Cerebellar cortex (tissue), 1 donor: ENCODE measurements at regions not wholly inside any gene's neighbourhood (a gene's known extent, or its start where the extent isn't known, plus 50 kb on each side); places are given as distances from the start of the nearest gene placed in this dataset.
A peak's percentile ranks its signal among the peaks of the same experiment; 100 is the strongest.

ENCODE experiments used
- DNase-seq: peaks from one replicate; pipeline ENCODE4 v3.0.0-alpha.2; 2015; ENCODE audit warnings: low spot score

DNA sequence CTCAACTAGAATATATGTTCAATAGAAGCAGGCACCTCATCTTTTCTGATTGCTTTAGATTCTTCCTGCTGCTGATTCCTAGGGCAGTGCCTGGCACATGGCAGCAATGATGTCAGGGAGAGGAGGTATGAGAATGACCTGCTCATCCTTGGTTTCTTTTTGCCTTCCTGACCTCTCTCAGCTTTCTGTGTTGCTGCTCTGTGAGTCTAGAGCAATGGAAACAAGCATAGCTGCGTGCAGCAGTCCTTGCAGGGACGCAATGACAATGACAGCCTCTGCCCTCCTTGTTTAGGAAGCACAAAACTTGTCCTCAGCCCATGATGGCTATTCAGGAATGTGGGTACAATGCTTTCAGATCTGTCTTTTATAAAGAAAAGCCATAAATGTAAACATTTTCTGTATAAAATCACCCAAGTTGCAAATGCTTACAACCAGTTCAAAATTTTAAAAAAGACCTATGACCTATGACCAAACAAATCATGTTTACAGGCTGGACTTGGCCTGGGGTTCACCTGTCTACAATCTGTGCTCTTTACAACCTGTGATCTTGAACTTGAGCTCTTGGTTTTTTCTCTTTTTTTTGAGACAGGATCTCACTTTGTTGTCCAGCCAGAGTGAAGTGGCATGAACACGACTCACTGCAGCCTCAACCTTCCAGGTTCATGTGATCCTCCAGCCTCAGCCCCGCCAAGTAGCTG, 549.4 kb upstream of the ATP2B1 start:
- DNase-seq = no peak

DNA sequence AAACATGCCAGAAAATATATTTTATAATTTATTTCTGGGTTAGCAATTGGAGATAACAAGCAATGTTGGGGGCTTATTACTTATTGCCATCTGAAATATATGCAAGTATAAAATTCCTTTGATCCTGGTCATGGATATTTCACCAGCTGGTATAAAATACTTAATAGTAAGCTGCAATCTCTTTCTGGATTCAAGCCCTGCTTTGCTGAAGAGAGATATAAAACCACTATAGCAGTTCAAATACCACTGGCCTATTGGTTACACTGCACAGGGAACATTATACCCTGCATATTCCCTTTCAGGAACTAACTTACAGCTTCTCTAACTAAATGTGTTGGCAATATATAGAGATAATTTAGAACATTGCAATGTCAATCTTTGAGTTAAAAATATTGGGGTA, 546.2 kb upstream of the ATP2B1 start:
- DNase-seq = no peak

DNA sequence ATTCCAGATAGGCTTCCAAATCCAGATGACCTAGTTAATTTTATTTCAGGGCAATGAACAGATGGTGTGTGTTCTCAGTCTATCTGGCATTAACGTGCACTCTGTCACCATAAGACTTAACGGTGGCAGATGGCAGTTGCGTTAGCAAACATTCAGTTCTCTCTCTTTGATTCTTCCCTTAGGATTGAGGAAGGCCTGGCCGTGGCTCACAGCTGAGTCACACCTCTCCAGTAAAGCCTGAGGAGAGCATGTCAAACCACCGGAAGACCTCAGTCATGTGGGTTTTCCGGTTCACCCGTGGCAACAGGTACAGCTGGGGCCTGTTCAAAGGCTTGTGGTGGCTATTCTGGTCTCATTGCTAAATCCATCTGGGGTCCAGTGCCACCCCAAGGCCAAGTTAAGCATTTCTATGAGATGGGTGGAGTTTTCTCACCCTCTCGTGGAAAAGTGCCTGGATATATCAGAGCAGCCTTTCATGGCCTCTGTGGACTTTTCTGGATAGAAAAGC, 545.1 kb upstream of the ATP2B1 start:
- peak; percentile 99 for DNase-seq

DNA sequence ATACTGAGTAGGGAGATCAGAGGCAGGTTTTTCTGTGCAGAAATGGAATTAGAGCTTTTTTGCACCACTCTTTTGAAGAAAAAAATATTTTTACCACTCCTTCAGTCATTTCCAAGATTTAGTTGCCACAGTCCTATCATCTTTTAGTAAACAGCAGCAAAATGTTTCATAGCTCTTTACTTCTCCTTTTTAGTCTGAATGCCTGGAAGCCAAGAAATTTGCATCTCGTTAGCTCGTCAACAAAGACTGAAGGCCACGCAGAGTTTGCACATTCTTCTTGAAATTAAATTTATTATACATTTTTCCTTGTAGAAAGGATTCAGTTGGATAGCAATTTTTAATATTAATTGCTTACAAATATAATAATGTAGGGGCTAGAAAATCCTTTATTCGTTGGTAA, 544.5 kb upstream of the ATP2B1 start:
- no peak for DNase-seq

DNA sequence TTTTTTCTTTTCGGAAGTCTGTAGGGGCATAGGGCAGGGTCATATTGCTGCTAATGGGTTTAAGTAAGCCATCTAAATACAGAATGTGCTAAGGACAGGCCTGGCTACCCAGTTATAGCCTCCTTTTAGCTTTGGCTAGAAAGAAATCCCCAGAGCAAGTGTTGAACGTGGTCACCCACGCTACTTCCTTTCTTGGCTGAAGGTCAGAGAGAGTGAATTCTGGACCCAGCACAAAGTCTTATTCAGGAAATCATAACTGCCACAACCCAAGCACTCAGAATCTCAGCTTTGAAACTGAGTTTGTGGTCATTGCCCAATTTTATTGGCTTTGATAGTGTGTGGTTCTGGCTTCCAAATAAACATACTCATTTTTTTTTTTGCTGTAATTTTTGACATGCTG, 542.1 kb upstream of the ATP2B1 start:
- peak; percentile 70 for DNase-seq

DNA sequence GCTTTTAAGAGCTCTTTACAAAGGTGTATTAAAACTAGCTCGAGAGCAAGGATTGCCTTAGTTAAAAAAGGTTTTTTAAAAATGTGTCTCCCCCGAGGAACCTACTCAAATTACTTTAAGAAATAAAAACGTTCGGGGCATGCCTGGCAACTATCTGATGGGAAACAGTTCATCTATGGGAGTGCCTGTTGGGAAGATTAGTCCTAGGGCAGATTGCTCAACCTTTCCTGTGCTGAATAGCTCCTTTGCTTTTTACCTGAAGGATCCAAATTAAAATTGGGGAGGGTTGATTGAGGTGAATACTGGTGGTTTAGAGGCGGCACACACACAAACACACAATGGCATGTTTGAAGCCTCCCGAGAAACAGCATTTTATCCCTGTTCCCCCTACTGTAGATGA, 541.4 kb upstream of the ATP2B1 start:
- no peak for DNase-seq

DNA sequence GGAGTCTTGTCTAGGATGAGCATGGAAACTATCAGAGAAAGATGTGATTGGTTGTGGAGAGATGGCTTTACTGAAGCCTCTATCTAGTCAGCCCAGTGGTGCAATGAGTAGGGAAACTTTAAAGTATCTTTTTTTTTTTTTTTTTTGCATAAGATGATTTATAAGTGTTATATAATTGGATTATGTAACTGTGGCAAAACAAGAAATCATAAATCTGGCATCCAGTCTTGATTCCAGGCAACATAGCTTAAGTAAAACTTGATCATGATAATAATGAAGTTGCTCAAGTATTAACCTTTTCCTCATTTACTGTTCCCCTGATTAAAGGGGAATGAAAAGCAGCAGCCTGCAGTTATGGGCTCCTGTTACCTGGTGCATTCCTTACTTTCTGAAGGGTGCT, 538.0 kb upstream of the ATP2B1 start:
- no peak for DNase-seq

DNA sequence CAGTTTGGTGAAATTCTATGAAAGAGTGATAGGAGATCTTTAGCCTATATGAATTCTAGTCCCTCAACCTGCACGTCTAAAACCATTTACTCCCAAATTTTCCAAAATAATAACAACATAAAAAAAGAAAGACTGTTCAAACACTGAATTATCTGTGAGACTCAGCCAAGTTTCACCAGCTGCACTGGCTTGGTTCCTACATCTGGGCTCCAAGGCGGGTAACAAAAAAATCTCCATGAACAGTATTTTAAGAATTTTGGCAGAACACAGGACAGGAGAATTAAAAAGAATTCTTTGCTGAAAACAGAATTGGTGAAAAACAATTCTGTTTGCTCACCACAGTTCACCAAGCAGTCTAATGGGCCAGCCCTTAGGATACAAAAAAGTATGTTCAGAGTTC, 536.8 kb upstream of the ATP2B1 start:
- DNase-seq = no peak

DNA sequence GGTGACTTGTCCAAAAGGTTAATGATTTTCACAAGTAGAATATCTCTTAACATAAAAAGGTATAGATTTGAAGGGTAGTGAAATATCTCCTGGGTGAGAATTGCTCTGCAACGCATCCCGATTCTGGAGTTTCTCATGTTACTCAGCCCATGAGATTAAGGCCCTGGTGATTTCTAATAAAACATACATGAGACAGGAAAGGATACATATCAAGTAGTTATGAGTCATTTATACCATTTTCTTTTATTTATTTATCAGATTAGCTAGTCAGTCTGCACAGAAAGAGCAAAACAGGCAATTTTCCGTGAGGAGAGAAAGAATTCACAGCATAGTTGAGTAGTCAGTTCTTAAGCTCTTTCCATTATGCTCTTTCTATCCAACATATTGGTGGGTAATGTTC, 535.6 kb upstream of the ATP2B1 start:
- DNase-seq = no peak

DNA sequence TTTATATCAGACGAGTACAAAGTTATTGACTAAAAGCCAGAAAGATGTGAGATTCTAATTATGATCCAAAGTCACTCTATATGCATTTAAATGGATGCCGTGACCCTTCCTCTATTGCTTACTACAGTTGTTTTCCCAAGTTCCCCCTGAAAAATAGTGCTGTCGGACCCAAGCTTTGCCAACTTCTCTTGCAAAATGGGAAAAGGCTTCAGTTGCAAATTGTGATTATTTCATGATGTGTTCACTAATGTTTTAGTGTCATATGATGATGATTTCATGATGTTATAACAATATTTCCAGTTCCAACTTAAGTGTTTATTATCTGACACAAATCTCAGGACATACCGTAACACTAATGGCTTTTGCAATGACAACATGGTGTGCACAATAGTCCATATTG, 534.6 kb upstream of the ATP2B1 start:
- no peak for DNase-seq

DNA sequence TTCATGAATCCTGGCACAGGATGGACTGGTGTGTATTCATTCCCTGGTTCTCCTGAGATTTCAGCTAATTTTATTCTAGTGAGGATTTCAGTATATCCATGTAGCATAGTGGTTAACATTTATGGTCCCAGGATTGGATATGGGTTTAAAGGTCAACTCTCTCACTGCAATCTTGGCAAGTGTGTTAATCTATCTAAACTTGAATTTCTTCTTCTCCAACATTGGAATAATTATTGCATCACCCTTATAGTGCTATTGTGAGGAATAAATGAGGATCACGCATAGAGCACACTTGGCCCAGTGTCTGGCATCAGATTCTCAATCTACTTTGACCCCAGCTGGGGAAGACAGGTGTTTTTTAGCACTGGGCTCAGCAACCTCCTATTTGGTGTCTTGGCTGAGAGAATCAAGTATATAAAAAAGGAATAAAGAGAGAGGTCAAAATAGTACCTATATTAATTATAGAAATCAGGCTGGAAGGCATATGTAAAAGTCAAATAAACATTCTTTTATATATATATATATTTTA, 531.2 kb upstream of the ATP2B1 start:
- DNase-seq = no peak

DNA sequence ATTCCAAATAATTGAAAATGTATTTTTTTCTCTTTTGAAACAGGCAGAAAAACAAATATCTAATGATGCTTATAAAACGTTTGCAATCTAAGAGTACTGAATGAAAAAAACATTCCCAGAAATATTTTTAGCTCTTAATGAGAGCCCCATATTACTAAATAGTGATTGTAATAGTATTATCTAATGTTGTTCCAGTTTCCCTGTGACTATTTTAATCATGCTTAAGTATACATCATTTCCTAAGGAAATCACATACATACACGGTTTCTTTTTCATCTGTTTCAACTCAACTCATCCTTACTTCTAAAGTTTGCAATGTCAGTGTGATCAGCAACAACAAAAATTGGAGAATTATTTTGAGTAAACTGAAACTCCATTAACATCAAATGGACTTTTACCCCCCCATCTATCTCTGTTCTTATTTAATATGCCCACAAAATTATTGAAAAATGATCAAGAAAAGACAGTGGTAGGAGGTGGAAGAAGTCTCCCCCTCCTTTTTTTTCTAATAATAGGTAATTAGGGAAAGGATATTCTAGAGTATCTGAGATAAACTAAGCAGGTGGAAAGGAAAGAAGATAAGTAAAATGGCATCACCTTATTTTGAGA, 530.1 kb upstream of the ATP2B1 start:
- no peak for DNase-seq

DNA sequence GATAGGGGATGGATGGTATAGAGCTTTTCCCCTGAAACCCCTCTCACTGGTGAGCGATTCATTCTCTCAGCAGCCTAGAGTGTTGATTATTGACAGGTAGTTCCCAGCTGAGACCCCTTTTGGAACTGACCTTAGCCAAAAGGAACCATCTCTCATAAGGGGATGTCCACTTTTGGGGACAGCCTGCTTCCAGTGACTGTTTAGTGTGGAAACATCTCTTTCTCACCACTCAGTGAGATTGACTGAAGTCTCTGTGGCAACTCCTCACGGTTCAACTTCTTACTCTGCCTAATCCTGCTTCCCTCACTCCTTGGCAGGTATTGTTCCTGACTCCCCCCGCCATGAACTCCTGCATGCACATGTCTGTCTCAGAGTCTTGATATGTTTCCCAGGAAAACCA, 529.2 kb upstream of the ATP2B1 start:
- DNase-seq = no peak

DNA sequence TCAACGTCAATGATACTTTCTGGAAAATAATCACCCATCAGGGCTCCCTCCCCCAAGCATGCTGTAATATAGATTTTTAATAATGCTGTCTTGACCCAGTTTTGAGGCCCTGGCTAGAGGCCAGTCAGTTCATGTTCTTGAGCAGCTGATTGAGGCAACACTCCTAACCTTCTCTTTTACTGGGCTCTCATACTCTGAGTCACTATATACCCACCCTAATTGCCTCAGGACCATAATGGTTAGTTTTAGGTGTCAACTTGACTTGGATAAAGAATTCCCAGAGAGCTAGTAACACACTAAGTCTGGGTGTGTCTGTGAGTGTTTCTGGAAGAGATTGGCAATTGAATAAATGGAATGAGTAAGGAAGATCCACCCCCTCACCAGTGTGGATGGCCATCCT, 527.0 kb upstream of the ATP2B1 start:
- DNase-seq = no peak

DNA sequence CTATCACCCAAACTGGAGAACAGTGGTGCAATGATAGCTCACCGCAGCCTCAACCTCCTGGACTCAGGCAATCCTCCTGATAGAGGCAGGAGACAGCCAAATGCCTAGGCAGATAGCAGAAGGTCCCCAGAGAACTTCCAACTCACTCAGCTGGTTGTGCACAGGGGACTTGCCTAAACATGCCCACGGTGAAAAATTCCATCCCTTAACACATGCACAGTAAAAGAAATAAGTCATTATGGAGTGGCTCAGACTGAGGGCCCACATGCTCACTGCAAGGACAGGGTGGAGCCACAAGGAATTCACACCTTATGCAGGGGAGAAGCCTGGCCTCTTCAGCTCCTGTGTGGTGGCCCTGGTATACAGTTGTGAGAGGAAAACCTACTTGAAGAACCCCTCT, 525.8 kb upstream of the ATP2B1 start:
- DNase-seq = no peak

DNA sequence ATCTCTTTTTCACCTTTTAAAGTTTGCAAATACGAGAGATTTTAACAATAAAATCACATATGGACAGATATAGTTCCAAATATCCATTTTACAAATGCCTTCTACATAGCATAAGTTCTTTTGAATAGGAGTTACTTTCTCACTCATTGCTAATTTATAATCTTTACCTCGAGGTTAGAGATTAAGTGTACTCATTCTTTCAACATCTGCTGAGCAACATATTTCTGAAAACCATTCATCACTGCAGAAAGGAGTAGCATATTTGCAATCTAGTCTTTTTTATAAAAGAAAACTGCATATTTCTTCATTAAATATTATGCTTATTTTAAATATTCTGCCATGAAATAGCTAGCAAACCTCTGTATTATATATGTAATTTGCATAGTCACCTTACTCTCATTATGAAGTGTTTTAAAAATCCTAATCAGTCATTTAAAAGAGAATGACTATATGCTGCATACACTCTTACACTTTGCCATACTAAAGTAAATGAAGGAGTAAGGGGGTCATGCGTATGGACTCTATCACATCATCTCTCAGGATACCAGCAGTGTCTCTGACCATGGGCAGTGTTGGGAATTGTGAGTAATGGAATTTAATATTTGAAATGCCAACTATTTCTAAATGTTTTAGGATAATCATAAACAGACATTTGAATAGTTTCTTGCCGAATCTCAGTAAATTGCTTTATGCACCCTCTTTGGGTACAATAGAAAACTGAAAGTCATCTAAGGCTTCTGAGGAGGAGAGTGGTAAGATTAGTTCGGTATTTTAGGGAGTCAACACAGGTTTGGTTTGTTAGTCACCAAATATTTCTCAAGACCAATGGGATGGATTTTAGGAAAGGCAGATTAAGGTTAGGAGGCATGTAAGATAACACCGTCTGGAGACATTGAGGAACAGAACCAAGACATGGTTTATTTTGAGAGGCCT, 524.8 kb upstream of the ATP2B1 start:
- DNase-seq = no peak

DNA sequence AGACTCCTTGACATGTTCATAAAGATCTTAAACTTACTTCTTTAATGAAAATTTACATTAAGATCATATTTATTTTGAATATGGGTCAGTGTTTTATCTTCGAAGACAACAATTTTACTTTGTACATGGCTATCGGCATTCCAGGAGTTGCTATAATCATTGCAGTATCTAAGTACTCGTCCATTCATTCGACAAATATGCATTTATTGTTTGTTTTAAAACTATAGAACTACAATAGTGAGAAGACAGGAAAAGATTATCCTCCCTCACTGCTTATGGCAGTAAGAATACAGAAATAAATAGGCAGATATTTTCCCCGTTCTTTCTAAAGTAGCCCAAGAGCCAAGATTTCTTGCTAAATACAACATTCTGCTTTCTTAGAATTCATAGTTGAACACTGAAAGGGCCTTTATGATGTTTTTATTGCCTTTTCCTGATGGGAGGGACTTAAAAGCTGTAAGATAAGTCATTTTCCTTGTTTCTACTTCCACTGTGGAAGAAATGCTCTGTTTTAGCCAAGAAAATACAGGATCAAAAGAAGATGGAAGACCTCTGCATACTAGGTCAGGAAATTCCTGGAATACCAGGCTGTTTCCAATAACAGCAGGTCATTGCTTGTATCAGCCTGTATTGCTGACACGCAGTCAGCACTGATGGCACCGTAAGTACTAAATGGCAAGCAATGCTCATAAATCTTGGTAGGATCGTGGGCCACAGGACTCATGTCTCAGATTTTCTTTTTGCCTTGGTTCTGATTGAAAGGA, 521.0 kb upstream of the ATP2B1 start:
- no peak for DNase-seq

DNA sequence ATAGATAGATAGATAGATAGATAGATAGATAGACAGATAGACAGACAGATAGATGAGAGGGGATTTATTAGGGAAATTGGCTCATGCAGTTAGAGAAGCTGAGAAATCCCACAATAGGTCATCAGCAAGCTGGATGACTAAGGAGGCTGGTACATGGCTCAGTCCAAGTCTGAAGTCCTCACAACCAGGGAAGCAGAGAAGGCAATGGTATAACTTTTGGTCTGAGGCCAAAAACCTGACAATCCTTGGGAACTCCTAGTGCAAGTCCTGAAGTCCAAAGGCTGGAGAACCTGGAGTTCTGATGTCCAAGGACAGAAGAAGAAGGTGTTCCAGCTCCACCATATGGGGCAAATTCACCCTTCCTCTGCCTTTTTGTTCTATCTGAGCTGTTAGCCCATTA, 517.6 kb upstream of the ATP2B1 start:
- DNase-seq = no peak

DNA sequence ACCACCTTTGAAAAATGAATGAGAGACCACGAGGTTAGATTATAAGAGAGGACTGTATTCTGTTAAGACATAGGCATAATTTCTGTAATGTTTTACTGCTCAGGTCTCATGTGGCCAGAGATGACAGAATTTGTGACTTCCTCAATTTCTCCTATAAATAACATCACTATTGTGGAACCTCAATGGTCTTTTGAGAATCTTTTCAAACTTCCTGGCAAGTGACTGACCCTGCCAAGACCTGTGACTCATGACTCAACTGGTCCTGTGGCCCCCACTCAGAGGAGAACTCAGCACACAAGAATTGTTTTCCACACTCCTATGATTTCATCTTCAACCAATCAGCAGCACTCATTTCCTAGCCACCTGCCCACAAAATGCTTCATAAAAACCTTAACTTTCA, 508.2 kb upstream of the ATP2B1 start:
- no peak for DNase-seq

DNA sequence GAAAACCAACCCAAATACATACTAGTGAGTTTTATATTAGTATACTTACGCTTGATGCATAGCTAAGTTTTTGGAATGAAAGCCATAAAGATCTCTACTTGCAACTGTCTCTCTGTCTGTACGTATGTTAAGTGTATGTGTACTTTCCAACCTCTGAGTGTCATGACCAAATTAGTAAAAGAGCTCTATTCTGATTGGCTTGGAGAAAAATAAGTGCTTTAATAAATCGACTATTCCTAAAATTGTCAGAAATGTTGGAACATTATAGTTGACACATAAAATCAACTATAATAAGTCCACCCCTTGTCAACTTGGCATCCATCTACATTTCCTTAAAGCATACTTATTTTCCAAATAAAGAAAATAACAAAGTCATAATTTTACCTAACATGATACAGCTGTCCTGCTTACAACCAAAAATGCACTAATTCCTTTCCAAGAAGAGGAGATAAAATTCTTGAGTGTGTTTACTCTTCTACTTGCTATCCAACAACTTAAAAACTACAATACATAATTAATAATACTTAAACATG, 507.4 kb upstream of the ATP2B1 start:
- no peak for DNase-seq

DNA sequence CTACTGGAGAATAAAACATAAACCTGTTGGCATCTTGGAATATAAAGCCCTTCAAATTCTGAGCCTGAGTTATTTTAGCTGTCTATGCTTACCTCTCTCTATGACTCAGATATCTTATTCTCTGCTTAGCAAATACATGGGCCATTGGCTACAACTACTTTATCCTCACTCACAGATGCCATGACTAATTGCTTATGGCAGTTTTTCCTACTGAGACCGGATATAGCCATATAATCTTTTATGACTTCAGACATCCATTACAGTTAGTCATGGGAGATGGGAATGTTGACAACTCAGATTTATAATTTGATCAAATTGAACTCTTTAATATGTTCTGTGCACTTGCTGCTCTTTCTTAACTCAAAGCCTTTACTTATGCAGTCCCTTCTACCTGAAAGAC, 502.4 kb upstream of the ATP2B1 start:
- DNase-seq = no peak

DNA sequence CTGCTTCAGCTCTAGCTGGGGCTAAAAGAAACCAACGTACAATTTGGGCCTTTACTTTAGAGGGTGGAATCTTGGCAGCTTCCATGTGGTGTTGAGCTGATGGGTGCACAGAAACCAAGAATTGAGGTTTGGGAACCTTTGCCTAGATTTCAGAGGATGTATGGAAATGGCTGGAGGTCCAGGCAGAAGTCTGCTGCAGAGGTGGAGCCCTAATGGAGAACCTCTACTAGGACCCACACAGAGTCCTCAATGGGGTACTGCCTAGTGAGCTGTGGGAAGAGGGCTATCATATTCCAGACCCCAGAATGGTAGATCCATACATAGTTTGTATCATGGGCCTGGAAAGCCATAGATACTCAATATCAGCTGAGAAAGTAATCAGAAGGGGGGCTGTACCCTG, 500.4 kb upstream of the ATP2B1 start:
- DNase-seq = no peak
